ENCODE measurements at regions not wholly inside any gene's neighbourhood (a gene's known extent, or its start where the extent isn't known, plus 50 kb on each side); places are given as distances from the start of the nearest gene placed in this dataset.

DNA sequence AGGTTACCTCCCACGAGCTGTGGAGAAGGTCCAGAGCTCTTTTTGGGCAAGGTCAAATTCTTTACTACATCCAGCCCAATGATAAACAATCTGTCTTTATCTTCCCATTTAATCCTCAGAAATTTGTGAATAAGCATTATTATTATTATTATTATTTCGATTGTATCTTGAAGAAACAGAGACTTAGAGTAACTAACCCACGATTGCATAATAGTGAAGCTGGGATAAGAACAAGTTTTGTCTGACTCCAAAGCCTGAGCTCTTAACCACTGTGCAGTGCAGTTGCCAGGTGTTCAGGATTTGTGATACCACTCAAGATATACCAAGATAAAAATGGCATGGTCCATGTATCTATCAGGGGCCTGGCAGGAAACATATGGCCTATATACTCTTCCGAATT, 166.5 kb upstream of the LDB2 start:
- ATAC-seq (replicated peaks), result no peak
- Mint-ChIP-seq H3K4me1 (no peaks in the 10 kb centered on the region), H3K9me3 (no peaks in the 10 kb centered on the region), H3K27me3 (no peaks in the 10 kb centered on the region), H3K36me3 (ENCODE audit: low read depth) (no peaks in the 10 kb centered on the region), H3K27ac (no peak overlapping the region), H3K4me3 (no peak overlapping the region)

- Mint-ChIP-seq H3K4me1 (no peaks in the 10 kb centered on the region), H3K27me3 (no peaks in the 10 kb centered on the region), H3K36me3 (ENCODE audit: low read depth) (no peaks in the 10 kb centered on the region), H3K4me3 (no peak overlapping the region), H3K27ac (no peak overlapping the region), H3K9me3 (no peaks in the 10 kb centered on the region)
- no peak for ATAC-seq (replicated peaks)
These were observed 165.4 kb upstream of the LDB2 start for GRCh38 chr4:17063888-17064287.

DNA sequence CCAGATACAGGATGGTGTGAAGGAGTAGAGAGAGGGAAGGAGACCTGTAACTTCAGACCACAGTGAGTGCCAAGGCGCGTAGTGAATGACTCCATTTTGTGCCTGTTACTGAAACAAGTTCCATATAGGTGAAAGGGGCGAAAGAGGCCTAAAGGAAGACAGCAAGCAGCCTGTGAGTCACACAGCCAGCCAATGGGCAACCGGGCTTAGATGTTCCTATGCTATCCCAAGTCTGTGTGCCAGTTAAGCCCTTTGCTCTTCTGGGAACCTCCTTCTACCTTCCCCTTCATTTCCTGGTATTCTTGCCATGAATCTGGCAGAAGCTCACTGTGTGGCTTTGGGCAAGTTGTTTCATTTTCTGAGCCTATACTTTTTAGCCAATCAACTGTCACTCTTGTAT, 161.8 kb upstream of the LDB2 start:
- no peak overlapping the region for H3K27ac Mint-ChIP-seq
- no peaks in the 10 kb centered on the region for H3K36me3 Mint-ChIP-seq (ENCODE audit: low read depth)
- no peak overlapping the region for H3K4me3 Mint-ChIP-seq
- no peaks in the 10 kb centered on the region for H3K4me1 Mint-ChIP-seq
- peaks cover 1% of the 10 kb centered on the region for H3K27me3 Mint-ChIP-seq
- ATAC-seq (replicated peaks), result no peak
- H3K9me3 Mint-ChIP-seq, result no peaks in the 10 kb centered on the region

DNA sequence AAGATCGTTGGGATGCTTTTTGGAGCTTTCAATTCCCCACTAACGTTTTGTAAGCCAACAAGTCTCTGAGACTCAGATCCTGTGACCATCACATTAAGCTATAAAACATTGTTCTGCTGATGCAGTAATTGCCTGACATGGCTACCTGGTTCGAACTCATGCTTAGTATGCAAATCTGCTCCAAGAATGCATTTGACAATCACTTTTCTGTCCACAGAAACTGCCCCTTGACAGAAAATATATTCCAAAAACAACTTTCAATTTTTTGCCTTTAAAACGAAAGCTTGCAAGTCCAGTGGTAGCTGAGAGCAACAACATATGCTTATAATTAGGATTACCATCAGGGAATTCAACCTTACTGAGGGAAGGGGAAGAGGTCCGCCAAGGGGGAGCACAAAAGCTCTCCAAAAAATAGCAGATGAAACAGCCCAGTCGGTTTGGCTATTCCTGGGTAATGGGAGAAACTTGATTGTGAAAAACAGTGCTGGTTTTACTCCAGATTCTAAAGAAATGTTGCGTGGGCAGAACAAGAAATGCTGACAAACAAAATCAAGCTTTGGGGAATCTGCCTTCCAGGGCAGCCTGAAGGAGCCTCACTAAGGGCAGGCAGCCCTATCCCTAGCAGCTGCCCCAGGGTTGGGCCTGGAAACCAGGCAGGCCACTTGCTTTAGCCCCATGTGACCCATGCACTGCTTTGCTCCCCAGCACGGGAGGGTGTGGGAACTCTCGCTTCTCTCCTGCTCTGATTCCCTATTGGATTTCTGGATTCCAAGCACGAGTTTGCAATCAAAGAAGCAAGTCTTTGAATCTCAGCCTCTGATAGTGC, 160.7 kb upstream of the LDB2 start:
- no peak for ATAC-seq (replicated peaks)
- Mint-ChIP-seq H3K27ac (no peak overlapping the region), H3K27me3 (peaks cover 4% of the 10 kb centered on the region), H3K4me1 (no peaks in the 10 kb centered on the region), H3K9me3 (no peaks in the 10 kb centered on the region), H3K36me3 (ENCODE audit: low read depth) (no peaks in the 10 kb centered on the region), H3K4me3 (no peak overlapping the region)

DNA sequence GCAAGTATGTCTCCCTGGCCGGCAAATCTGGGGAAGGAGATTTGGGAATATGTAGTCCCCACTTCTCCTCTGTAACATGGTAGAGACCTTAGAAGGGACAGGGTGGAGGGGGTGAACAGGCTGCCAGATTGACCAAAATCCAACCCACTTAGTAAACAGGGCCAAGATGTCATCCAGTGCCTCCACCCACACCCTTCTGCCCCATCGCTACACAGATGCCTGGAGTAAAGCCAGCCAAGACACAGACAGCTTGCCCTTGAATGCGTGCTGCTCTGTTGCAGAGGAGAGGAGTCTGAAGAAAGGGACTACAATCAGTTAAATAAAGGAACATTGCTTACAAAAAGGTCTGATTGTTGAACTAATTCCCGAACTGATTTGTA, 160.1 kb upstream of the LDB2 start:
- Mint-ChIP-seq H3K27me3 (peaks cover 4% of the 10 kb centered on the region), H3K4me3 (no peak overlapping the region), H3K4me1 (no peaks in the 10 kb centered on the region), H3K36me3 (ENCODE audit: low read depth) (no peaks in the 10 kb centered on the region), H3K9me3 (no peaks in the 10 kb centered on the region), H3K27ac (no peak overlapping the region)
- ATAC-seq (replicated peaks), result no peak

DNA sequence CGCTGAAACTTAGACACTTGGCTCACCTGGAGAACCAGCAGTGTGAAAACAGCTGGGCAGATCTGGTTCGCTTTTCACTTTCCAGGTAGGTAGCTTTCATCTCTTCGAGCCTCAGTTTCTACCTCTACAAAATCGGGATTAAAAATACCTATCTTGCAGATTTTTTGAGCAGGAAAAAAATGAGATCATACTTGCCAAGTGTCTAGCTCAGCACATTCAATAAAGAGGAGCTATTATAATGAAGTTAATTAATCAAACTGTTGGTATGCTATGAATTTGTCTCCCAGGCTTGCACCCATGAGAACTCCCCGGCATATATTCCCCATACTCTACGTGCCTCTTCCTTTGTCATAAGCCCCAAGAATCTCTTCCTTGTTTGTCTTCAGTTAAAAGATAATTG, 158.6 kb upstream of the LDB2 start:
- no peak overlapping the region for H3K4me3 Mint-ChIP-seq
- ATAC-seq (replicated peaks), result no peak
- H3K9me3 Mint-ChIP-seq, result peaks cover 5% of the 10 kb centered on the region
- peaks cover 10% of the 10 kb centered on the region for H3K27me3 Mint-ChIP-seq
- no peak overlapping the region for H3K27ac Mint-ChIP-seq
- no peaks in the 10 kb centered on the region for H3K4me1 Mint-ChIP-seq
- H3K36me3 Mint-ChIP-seq (ENCODE audit: low read depth), result no peaks in the 10 kb centered on the region

GRCh38 chr4:17055788-17056187, 157.3 kb upstream of the LDB2 start:
- no peaks in the 10 kb centered on the region for H3K4me1 Mint-ChIP-seq
- no peak for ATAC-seq (replicated peaks)
- H3K36me3 Mint-ChIP-seq (ENCODE audit: low read depth), result no peaks in the 10 kb centered on the region
- peaks cover 10% of the 10 kb centered on the region for H3K27me3 Mint-ChIP-seq
- H3K4me3 Mint-ChIP-seq, result no peak overlapping the region
- H3K27ac Mint-ChIP-seq, result no peak overlapping the region
- peaks cover 5% of the 10 kb centered on the region for H3K9me3 Mint-ChIP-seq

GRCh38 chr4:17045866-17046265, 147.4 kb upstream of the LDB2 start:
- peaks cover 6% of the 10 kb centered on the region for H3K27me3 Mint-ChIP-seq
- H3K27ac Mint-ChIP-seq, result no peak overlapping the region
- peaks cover 9% of the 10 kb centered on the region for H3K9me3 Mint-ChIP-seq
- no peaks in the 10 kb centered on the region for H3K4me1 Mint-ChIP-seq
- no peak overlapping the region for H3K4me3 Mint-ChIP-seq
- H3K36me3 Mint-ChIP-seq (ENCODE audit: low read depth), result no peaks in the 10 kb centered on the region
- no peak for ATAC-seq (replicated peaks)

GRCh38 chr4:17038510-17039176, 140.2 kb upstream of the LDB2 start:
- H3K27me3 Mint-ChIP-seq, result peaks cover 7% of the 10 kb centered on the region
- no peaks in the 10 kb centered on the region for H3K36me3 Mint-ChIP-seq (ENCODE audit: low read depth)
- ATAC-seq (replicated peaks), result no peak
- peaks cover 3% of the 10 kb centered on the region for H3K9me3 Mint-ChIP-seq
- no peak overlapping the region for H3K27ac Mint-ChIP-seq
- no peaks in the 10 kb centered on the region for H3K4me1 Mint-ChIP-seq
- no peak overlapping the region for H3K4me3 Mint-ChIP-seq

GRCh38 chr4:17033768-17034181, 135.3 kb upstream of the LDB2 start:
- Mint-ChIP-seq H3K27me3 (peaks cover 9% of the 10 kb centered on the region), H3K9me3 (peaks cover 3% of the 10 kb centered on the region), H3K4me1 (no peaks in the 10 kb centered on the region), H3K27ac (no peak overlapping the region), H3K4me3 (no peak overlapping the region), H3K36me3 (ENCODE audit: low read depth) (no peaks in the 10 kb centered on the region)
- ATAC-seq (replicated peaks), result no peak

DNA sequence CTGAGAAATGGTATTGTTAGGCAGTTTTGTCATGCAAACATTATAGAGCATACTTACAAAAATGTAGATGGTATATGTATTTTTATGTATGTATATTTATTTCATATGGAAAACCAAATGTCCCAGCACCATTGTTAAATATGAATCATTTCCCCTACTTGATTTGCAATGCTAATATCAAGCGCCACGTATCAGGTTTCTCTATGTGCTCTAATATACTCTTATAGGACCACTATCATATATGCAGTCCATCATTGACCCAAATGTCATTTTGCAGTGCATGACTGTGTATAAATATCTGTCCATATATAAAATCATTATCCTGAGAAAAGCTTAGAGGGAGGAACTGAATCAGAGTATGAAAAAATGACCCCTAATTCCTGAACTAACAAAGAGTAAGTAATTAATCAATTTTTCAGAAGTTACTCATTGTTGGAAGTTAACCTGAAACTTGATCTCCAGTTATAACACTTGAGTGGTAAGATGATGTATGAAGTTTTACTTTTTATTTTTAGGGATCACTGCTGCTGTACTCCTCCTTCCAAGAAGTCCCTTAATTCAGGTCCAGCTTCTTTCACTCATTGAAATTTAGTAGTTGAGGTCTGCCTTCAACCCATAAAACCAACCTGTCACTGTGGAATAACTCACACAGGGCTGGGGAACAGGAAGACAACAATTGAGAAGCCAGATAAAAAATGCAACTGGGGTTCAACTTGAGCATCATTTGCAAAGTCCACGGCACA, 134.8 kb upstream of the LDB2 start:
- ATAC-seq (replicated peaks), result no peak
- Mint-ChIP-seq H3K27me3 (peaks cover 4% of the 10 kb centered on the region), H3K4me3 (no peak overlapping the region), H3K36me3 (ENCODE audit: low read depth) (no peaks in the 10 kb centered on the region), H3K27ac (no peak overlapping the region), H3K9me3 (peaks cover 3% of the 10 kb centered on the region), H3K4me1 (no peaks in the 10 kb centered on the region)

DNA sequence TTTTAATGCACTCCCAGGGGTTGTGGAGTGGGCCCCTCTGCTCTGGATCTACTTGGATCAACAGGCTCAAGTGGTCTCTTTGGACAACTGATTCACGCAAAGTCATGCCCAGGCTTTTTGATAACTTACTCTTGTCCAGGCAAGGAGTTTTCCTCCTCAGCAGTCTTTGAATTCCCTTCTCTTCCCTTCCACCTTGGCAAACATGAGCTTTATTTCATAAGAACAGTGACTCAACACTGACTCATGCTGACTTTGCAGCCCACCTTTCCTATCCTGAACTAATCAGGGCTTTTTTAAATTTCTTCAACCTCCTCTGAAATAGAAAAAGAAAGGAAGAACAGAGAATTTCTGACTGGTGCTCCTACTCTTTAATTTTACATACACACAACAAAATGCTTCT, 132.1 kb upstream of the LDB2 start:
- H3K27ac Mint-ChIP-seq, result no peak overlapping the region
- H3K4me3 Mint-ChIP-seq, result no peak overlapping the region
- no peak for ATAC-seq (replicated peaks)
- H3K4me1 Mint-ChIP-seq, result no peaks in the 10 kb centered on the region
- no peaks in the 10 kb centered on the region for H3K36me3 Mint-ChIP-seq (ENCODE audit: low read depth)
- no peaks in the 10 kb centered on the region for H3K9me3 Mint-ChIP-seq
- H3K27me3 Mint-ChIP-seq, result peaks cover 11% of the 10 kb centered on the region

DNA sequence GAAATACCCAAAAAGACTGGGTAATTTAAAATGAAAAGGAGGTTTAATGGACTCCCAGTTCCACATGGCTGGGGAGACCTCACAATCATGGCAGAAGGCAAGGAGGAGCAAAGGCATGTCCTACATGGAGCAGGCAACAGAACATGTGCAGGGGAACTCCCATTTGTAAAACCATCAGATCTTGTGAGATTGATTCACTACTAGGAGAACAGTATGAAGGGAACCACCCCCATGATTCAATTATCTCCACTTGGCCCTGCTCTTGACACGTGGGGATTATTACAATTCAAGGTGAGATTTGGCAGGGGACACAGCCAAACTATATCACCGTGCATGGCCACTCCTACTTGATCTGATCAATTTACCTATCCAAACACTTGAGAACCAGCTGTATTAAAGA, 131.5 kb upstream of the LDB2 start:
- Mint-ChIP-seq H3K27me3 (peaks cover 11% of the 10 kb centered on the region), H3K4me3 (no peak overlapping the region), H3K4me1 (no peaks in the 10 kb centered on the region), H3K9me3 (no peaks in the 10 kb centered on the region), H3K27ac (no peak overlapping the region), H3K36me3 (ENCODE audit: low read depth) (no peaks in the 10 kb centered on the region)
- ATAC-seq (replicated peaks), result no peak

DNA sequence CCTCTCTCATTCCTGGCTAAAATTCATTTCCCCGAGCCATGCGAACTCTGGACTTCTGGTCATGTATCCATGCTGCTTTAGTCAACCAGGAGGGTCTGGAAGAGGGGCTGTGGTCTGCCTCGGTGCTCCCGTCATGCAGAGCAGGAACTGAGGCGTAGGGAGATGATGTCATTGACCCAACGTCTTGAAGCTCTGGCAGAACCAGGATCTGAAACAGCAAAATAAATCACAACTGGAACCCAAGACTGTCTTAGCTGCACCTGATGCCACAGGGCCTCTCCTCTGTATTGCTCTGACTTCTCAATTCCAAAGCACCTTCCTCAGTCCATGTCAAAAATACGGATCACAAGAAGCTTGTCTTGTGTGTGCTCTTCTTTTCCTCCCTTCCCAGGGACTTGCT, 131.0 kb upstream of the LDB2 start:
- H3K4me1 Mint-ChIP-seq, result no peaks in the 10 kb centered on the region
- no peak overlapping the region for H3K27ac Mint-ChIP-seq
- H3K36me3 Mint-ChIP-seq (ENCODE audit: low read depth), result no peaks in the 10 kb centered on the region
- no peak for ATAC-seq (replicated peaks)
- no peak overlapping the region for H3K4me3 Mint-ChIP-seq
- no peaks in the 10 kb centered on the region for H3K9me3 Mint-ChIP-seq
- peaks cover 13% of the 10 kb centered on the region for H3K27me3 Mint-ChIP-seq

DNA sequence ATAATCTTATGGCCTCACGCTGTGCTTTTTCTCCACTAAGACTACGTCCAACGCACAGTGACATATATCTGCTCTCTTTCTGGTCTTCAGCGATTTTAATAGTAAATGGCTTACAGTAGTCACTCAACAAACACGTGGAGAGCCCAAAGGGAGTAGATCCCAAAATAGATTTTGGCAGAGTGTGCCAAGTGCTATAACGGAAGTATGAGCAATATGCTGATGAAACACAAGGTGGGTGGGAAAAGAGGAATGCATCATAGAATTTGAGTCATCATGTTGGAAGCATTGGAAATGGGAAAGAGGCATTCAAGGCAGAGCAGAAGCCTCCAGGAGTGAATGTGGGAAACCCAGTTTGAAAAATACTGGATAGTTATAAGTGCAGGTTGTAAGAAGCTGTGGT, 129.1 kb upstream of the LDB2 start:
- Mint-ChIP-seq H3K27me3 (peaks cover 17% of the 10 kb centered on the region), H3K4me3 (no peak overlapping the region), H3K36me3 (ENCODE audit: low read depth) (no peaks in the 10 kb centered on the region), H3K9me3 (no peaks in the 10 kb centered on the region), H3K27ac (no peak overlapping the region), H3K4me1 (no peaks in the 10 kb centered on the region)
- no peak for ATAC-seq (replicated peaks)

Data from activated T-helper 17 cell treated with anti-CD3 and anti-CD28 coated beads, Interleukin-2, amount 50 U/mL, for 72 hours (primary cell).